K562 (cell line): ENCODE measurements at regions not wholly inside any gene's neighbourhood (a gene's known extent, or its start where the extent isn't known, plus 50 kb on each side); places are given as distances from the start of the nearest gene placed in this dataset.

Experiments used
- ATAC-seq: fragments of 200-7000 bp; cut with Tn5 transposase; 3 replicates; pipeline ENCODE4 v1.9.1; 2020; ENCODE audit warnings: moderate library complexity
- BruUV-seq: library from RNA; stranded (reverse); fragments of 400-500 nt; replicated peaks from 2 replicates; lab custom pipeline; 2021; lab: Mats Ljungman, UMichigan
- CTCF ChIA-PET: fragments of 300-600 bp; formaldehyde crosslinking; extraction: SDS; loops from one replicate; lab custom pipeline; 2021; ENCODE audit warnings: low intra/inter-chr PET ratio; lab: Yijun Ruan, JAX
- POLR2A ChIA-PET: fragments of 300-600, 350-650 bp; sonication (Branson Sonifier 250); formaldehyde crosslinking; extraction: SDS; loops from one replicate; lab custom pipeline; 2021; ENCODE audit warnings: antibody characterized with exemption, inconsistent platforms; lab: Yijun Ruan, JAX
- DNase-seq, 4 experiments: peaks; one replicate each; pipeline versions ENCODE4 v3.0.0 to v3.0.0-alpha.2; 2011 to 2018; ENCODE audit warnings: low spot score in 3 of 4, mixed read lengths in 3 of 4; ENCODE audit errors: extremely low read depth in 1 of 4
- FAIRE-seq: peaks from 2 replicates; lab custom pipeline; 2011; peaks lifted over from hg19 to GRCh38; lab: Jason Lieb, UNC
- H2AFZ ChIP-seq: 2 replicates; pipeline ENCODE4 v1.6.0; 2011; ENCODE audit warnings: low read depth, low read length, control low read depth, inconsistent platforms
- H3K27ac ChIP-seq: fragments of 200-600 bp; 3 replicates; pipeline ENCODE4 v1.8.0; 2011; ENCODE audit warnings: low read depth, mild to moderate bottlenecking, control low read depth, inconsistent platforms, low read length, moderate library complexity, mixed read lengths; ENCODE audit errors: extremely low read depth
- H3K27me3 ChIP-seq, 2 experiments: fragments of 300-600 bp in 1 of 2; 2 replicates in 1 of 2; 3 replicates in 1 of 2; pipeline versions ENCODE4 v1.6.0 to v1.8.0; 2011; ENCODE audit warnings: inconsistent platforms in 2 of 2, low read length in 2 of 2, mild to moderate bottlenecking in 1 of 2, mixed read lengths in 1 of 2, moderate library complexity in 1 of 2; ENCODE audit not compliant: control insufficient read depth in 2 of 2, insufficient read depth in 2 of 2
- H3K36me3 ChIP-seq: fragments of 300-600 bp; 3 replicates; pipeline ENCODE4 v1.8.0; 2011; ENCODE audit warnings: mild to moderate bottlenecking, low read length, inconsistent platforms; ENCODE audit not compliant: control insufficient read depth, insufficient read depth
- H3K4me1 ChIP-seq, 2 experiments: fragments of 200-600 bp in 1 of 2; replicated peaks in 1 of 2; 2 replicates in 1 of 2; 3 replicates in 1 of 2; pipeline versions ENCODE4 v1.5.1 to v1.8.0; 2011; ENCODE audit warnings: inconsistent platforms in 2 of 2, low read length in 2 of 2, mild to moderate bottlenecking in 1 of 2, mixed read lengths in 1 of 2, moderate library complexity in 1 of 2; ENCODE audit not compliant: control insufficient read depth in 2 of 2, insufficient read depth in 2 of 2
- H3K4me2 ChIP-seq: 2 replicates; pipeline ENCODE4 v1.6.1; 2011; ENCODE audit warnings: low read length, control low read depth, inconsistent platforms, mixed read lengths; ENCODE audit not compliant: insufficient read depth
- H3K4me3 ChIP-seq: fragments of 200-600 bp; sonication (generic), shearing (Covaris generic); 2 replicates; pipeline ENCODE4 v1.5.1; 2016; ENCODE audit warnings: control low read depth, inconsistent platforms
- H3K79me2 ChIP-seq: fragments of 200-600 bp; 3 replicates; pipeline ENCODE4 v1.8.0; 2011; ENCODE audit warnings: low read length, inconsistent platforms; ENCODE audit not compliant: control insufficient read depth, insufficient read depth
- H3K9ac ChIP-seq, 2 experiments: 2 replicates each; pipeline versions ENCODE4 v1.6.0 to v1.6.1; 2011; ENCODE audit warnings: low read depth in 2 of 2, low read length in 2 of 2, control low read depth in 1 of 2, inconsistent platforms in 1 of 2, mild to moderate bottlenecking in 1 of 2, mixed read lengths in 1 of 2; ENCODE audit not compliant: insufficient read depth in 1 of 2
- H3K9me1 ChIP-seq: one replicate; pipeline ENCODE4 v1.6.0; 2011; ENCODE audit warnings: inconsistent platforms, mild to moderate bottlenecking, low read length, moderate library complexity; ENCODE audit not compliant: control insufficient read depth, insufficient read depth
- H3K9me3 ChIP-seq: replicated peaks from 2 replicates; pipeline ENCODE4 v1.5.1; 2011; ENCODE audit warnings: low read depth, low read length, inconsistent platforms; ENCODE audit not compliant: control insufficient read depth, insufficient read depth
- H4K20me1 ChIP-seq: replicated peaks from 2 replicates; pipeline ENCODE4 v1.6.1; 2011; ENCODE audit warnings: low read length, inconsistent platforms, mixed read lengths; ENCODE audit not compliant: control insufficient read depth, insufficient read depth
- ETV1 ChIP-seq: fragments of 450-650 bp; conservative IDR thresholded peaks from 2 replicates; pipeline ENCODE4 v1.6.1; 2016; ENCODE audit warnings: missing genetic modification characterization, control low read depth, low read depth, missing compliant biosample characterization
- SMAD4 ChIP-seq: fragments of 250-450 bp; sonication (Bioruptor Pico); conservative IDR thresholded peaks from 2 replicates; pipeline ENCODE4 v1.8.0; 2021; ENCODE audit warnings: inconsistent platforms, mild to moderate bottlenecking, moderate library complexity
- ZBTB17 ChIP-seq: fragments of 450-650 bp; formaldehyde crosslinking; IDR thresholded peaks from 2 replicates; pipeline ENCODE4 v1.4.0; 2020; ENCODE audit warnings: mild to moderate bottlenecking
- WGBS: fragments of 100-300 bp; shearing (Covaris generic); methylation state at CpG from one replicate; pipeline ENCODE4 v1.1.6; 2016; ENCODE audit warnings: low coverage, mixed read lengths; ENCODE audit not compliant: insufficient coverage; ENCODE audit errors: missing lambda C conversion rate; 5-methylcytosine and 5-hydroxymethylcytosine counted together
- in situ Hi-C: fragments of 300-500 bp; cut with MboI; formaldehyde crosslinking; loops from 4 replicates; pipeline ENCODE4 v1.15.0; 2018; ENCODE audit warnings: inconsistent platforms, mixed read lengths
- intact Hi-C: fragments of 100-400 bp; cut with micrococcal nuclease; formaldehyde crosslinking; loops from 2 replicates; pipeline ENCODE4 v1.14.2; 2022
- TF ChIP-seq, protein P1 (sequence below): fragments of 450-650 bp; IDR thresholded peaks from 2 replicates; pipeline ENCODE4 v1.6.1; 2018; ENCODE audit not compliant: partially characterized antibody
- TF ChIP-seq, protein P2 (sequence below): fragments of 250-450 bp; sonication (Bioruptor Pico); IDR thresholded peaks from 2 replicates; pipeline ENCODE4 v1.9.0; 2021; ENCODE audit warnings: mild to moderate bottlenecking, inconsistent platforms
- TF ChIP-seq, protein P3 (sequence below): fragments of 250-450 bp; sonication (Bioruptor Pico); IDR thresholded peaks from 2 replicates; pipeline ENCODE4 v1.4.0; 2020

DNA sequence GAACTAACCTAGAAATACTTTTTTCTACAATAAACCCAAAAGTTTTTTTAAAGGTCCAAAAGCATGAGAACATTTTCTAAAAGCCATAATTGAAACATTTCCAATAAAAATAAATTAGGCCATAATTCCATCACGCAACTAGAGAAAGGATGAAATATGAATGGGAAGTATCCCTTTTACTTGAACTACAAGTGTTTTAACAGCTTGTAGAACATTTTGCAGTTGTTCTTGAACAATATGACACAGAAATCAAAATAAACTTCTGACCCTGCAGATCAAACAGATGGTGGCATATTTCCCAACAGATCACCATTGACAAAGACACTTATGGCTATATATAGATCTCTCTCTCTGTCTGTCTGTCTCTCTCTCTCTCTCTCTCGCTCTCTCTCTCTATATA lies 624.4 kb downstream of the PSAT1 start (continued):
- TF ChIP-seq, protein P1, sequence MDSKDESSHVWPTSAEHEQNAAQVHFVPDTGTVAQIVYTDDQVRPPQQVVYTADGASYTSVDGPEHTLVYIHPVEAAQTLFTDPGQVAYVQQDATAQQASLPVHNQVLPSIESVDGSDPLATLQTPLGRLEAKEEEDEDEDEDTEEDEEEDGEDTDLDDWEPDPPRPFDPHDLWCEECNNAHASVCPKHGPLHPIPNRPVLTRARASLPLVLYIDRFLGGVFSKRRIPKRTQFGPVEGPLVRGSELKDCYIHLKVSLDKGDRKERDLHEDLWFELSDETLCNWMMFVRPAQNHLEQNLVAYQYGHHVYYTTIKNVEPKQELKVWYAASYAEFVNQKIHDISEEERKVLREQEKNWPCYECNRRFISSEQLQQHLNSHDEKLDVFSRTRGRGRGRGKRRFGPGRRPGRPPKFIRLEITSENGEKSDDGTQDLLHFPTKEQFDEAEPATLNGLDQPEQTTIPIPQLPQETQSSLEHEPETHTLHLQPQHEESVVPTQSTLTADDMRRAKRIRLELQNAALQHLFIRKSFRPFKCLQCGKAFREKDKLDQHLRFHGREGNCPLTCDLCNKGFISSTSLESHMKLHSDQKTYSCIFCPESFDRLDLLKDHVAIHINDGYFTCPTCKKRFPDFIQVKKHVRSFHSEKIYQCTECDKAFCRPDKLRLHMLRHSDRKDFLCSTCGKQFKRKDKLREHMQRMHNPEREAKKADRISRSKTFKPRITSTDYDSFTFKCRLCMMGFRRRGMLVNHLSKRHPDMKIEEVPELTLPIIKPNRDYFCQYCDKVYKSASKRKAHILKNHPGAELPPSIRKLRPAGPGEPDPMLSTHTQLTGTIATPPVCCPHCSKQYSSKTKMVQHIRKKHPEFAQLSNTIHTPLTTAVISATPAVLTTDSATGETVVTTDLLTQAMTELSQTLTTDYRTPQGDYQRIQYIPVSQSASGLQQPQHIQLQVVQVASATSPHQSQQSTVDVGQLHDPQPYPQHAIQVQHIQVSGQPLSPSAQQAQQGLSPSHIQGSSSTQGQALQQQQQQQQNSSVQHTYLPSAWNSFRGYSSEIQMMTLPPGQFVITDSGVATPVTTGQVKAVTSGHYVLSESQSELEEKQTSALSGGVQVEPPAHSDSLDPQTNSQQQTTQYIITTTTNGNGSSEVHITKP, result no peak
- TF ChIP-seq ZBTB17 (CRISPR knock-in tag), result no peak

DNA sequence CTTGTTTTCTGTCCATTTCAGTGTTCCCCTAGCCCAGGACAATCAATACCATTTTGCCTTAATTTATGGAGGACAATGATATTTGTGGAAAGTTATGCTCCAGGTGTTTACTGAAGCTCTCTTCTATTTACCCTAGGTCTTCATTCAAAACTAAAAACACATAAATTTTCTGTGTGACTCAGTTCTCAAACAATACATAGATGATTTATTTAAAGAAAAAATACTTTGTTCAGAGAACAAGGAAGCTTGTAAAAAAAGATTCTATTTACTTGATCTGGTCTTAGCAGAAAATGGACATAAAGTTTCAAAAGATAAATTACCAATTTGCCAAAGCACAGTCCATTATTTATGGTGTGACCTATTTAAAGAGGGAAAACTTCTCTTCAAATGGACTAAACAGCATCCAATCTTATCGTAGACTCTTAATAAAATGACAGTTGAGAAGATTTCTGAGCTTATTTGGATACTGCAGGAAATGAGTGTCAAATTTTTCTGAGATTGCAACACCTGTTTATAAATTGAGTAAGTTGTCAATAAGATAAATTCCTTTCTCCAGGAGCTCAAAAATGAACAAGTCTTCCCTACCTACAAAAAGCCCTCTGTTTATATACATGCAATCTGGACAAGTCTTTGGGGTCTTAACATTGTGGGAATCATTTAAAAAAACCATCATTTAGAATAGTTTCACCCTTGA lies 627.2 kb downstream of the PSAT1 start:
- 0% methylated on average over 1 of the region's 1 CpG for WGBS
- H3K9ac ChIP-seq, result no peak overlapping the region
- POLR2A ChIA-PET, result no interaction called here
- H2AFZ ChIP-seq, result no peak overlapping the region
- no TSS peak for BruUV-seq
- H3K4me3 ChIP-seq, result no peak overlapping the region
- H4K20me1 ChIP-seq, result no peaks in the 10 kb centered on the region
- CTCF ChIA-PET, result no interaction called here
- no peaks in the 10 kb centered on the region for H3K79me2 ChIP-seq
- ATAC-seq (no peak), FAIRE-seq (no peak), DNase-seq (no peak)
- no peaks in the 10 kb centered on the region for H3K27me3 ChIP-seq
- no peaks in the 10 kb centered on the region for H3K4me1 ChIP-seq
- H3K9me3 ChIP-seq, result no peaks in the 10 kb centered on the region
- H3K36me3 ChIP-seq, result no peaks in the 10 kb centered on the region
- H3K4me2 ChIP-seq, result no peak overlapping the region
- in situ Hi-C loops, result no loop called here
- intact Hi-C loops, result no loop called here
- H3K27ac ChIP-seq, result no peak overlapping the region
- H3K9me1 ChIP-seq, result no peaks in the 10 kb centered on the region
- TF ChIP-seq, protein P2, sequence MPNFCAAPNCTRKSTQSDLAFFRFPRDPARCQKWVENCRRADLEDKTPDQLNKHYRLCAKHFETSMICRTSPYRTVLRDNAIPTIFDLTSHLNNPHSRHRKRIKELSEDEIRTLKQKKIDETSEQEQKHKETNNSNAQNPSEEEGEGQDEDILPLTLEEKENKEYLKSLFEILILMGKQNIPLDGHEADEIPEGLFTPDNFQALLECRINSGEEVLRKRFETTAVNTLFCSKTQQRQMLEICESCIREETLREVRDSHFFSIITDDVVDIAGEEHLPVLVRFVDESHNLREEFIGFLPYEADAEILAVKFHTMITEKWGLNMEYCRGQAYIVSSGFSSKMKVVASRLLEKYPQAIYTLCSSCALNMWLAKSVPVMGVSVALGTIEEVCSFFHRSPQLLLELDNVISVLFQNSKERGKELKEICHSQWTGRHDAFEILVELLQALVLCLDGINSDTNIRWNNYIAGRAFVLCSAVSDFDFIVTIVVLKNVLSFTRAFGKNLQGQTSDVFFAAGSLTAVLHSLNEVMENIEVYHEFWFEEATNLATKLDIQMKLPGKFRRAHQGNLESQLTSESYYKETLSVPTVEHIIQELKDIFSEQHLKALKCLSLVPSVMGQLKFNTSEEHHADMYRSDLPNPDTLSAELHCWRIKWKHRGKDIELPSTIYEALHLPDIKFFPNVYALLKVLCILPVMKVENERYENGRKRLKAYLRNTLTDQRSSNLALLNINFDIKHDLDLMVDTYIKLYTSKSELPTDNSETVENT (CRISPR knock-in tag), result no peak
- TF ChIP-seq ETV1 (tag), result no peak
- no peak for TF ChIP-seq SMAD4 (CRISPR knock-in tag)
- TF ChIP-seq, protein P3, sequence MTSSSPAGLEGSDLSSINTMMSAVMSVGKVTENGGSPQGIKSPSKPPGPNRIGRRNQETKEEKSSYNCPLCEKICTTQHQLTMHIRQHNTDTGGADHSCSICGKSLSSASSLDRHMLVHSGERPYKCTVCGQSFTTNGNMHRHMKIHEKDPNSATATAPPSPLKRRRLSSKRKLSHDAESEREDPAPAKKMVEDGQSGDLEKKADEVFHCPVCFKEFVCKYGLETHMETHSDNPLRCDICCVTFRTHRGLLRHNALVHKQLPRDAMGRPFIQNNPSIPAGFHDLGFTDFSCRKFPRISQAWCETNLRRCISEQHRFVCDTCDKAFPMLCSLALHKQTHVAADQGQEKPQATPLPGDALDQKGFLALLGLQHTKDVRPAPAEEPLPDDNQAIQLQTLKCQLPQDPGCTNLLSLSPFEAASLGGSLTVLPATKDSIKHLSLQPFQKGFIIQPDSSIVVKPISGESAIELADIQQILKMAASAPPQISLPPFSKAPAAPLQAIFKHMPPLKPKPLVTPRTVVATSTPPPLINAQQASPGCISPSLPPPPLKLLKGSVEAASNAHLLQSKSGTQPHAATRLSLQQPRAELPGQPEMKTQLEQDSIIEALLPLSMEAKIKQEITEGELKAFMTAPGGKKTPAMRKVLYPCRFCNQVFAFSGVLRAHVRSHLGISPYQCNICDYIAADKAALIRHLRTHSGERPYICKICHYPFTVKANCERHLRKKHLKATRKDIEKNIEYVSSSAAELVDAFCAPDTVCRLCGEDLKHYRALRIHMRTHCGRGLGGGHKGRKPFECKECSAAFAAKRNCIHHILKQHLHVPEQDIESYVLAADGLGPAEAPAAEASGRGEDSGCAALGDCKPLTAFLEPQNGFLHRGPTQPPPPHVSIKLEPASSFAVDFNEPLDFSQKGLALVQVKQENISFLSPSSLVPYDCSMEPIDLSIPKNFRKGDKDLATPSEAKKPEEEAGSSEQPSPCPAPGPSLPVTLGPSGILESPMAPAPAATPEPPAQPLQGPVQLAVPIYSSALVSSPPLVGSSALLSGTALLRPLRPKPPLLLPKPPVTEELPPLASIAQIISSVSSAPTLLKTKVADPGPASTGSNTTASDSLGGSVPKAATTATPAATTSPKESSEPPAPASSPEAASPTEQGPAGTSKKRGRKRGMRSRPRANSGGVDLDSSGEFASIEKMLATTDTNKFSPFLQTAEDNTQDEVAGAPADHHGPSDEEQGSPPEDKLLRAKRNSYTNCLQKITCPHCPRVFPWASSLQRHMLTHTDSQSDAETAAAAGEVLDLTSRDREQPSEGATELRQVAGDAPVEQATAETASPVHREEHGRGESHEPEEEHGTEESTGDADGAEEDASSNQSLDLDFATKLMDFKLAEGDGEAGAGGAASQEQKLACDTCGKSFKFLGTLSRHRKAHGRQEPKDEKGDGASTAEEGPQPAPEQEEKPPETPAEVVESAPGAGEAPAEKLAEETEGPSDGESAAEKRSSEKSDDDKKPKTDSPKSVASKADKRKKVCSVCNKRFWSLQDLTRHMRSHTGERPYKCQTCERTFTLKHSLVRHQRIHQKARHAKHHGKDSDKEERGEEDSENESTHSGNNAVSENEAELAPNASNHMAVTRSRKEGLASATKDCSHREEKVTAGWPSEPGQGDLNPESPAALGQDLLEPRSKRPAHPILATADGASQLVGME (CRISPR knock-in tag), result no peak
